ENCODE measurements at regions not wholly inside any gene's neighbourhood (a gene's known extent, or its start where the extent isn't known, plus 50 kb on each side); places are given as distances from the start of the nearest gene placed in this dataset.

DNA sequence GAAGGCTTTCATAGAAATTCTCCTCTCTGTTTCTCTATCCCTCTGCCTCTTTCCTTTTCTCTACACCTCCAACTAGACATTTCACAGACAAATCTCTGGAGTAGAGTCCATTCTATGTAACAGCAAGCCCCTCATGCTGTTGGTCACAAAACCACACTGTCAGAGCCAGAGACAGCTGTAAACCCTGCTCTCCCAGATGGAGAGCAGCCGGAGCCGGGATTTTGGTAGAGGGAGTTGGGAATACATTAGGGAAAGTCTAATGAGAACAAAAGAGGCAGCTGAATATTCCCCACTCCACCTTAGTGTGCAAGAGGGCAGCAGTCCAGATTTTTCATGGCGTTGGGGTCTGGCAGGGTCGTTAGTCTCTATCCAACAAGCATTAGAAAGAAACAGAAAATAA lies 68.3 kb upstream of the EDN1 start:
- no peak for DNase-seq

DNA sequence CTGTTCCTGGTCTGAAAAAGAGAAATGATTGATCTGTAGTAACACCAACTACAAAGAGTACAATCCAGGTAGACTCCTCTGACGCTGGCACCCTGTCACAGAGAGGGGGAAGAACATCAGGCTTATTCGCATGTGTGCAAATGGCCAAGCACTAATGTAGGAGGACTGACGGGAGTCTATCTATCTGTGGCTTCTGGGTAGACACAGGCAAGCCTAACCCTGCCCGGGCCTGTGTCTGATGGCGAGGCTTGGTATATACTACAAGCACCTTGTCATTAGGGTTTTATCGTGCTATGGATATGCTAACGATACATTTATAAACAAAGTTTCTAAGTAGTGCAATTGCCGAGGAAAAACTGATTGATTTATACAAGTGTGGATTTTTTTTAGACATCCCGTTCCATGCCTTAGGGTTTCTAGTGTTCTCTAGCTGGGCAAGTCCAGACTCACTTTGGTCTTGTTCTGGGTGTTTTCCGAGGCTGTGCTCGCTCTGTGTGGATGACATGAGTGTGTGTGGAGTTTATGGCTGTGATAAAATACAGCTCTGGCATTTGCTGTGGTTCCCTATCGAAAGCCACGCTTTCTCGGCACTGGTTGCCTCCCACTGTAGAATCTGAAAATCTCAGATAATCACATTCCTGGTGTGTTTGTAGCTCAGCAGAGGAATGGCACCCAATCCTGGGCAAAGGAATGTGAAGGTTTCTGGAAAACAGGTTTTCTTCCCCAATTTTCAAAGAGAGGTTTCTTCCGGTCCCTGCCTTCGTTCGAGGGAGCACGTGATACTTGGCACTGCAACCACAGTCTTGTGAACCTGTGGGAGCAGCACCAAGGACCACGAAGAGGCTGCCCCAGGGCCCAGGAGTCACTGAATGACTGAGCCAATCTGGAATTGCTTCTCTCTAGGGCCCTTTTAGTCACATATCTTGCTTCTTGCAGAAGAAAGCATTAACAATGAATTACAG lies 67.5 kb upstream of the EDN1 start:
- no peak for DNase-seq

DNA sequence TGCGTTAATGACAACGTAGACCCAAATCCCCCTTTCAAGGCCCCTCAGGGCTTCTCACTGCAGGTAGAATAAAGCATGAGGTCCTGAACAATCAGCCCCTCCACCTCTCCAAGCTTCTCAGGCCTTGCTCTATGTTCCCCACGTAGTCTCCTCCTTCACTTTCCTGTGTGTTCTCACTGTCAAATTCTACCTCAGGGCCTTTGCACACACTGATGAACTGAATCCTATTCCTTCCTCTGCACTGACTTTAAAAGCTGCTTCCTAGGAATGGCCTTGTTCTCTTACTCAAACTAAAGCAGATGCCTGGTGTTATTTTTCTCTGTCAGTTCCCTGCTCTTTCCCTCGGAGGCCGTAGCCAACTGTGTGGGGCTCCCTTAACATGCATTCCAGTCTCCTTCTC lies 66.8 kb upstream of the EDN1 start:
- no peak for DNase-seq

DNA sequence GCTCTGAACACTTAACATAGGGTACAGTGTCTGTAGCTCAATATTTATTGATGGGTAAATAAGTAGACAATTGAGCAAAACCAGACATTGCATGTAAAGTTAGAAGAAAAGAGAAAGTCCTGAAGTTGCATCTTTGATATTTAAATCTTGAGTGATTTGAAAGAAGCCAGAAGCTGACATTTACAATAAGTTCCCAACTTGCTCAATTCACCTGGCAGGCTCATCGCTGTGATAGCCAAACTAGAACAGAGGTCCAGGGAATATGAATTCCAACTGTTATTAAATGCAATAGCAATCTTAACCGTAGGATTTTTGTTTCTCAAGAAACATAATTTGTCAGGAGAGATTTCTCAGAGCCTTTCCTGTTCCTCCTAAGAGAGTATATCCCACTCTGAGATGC lies 65.9 kb upstream of the EDN1 start:
- DNase-seq = no peak

DNA sequence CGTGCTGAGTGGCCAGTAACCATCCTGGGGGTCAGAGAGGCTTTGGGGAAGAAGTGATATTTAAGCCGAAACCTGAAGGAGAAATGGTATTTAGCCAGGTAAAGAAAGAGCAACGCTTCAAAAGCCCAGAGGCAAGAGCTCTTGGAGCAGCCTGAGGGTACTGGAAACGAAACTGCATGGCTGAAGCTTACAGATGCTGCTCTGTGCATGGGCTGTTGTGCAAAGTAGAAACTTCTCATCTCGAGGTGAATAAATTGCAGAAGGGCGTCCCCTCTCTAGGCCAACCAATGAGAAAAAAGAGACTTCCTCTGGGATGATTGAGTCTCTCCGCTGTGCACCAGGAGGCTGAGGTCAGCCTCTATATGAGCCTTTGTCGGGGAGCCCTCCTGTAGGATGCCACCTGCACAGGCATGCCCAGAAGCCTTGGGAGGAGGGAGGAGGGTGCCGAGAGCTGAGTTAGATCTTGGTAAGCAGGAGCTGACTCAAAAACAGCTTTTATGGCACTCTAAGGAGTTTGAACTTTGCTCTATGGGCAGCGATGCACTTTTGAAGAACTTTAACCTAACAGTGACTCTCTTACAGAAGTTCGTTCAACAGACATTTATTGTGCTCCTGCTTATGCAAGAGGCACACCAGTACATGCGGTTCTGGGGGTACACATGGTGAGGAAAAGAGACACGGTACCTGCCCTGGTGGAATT lies 61.6 kb upstream of the EDN1 start:
- DNase-seq = no peak

DNA sequence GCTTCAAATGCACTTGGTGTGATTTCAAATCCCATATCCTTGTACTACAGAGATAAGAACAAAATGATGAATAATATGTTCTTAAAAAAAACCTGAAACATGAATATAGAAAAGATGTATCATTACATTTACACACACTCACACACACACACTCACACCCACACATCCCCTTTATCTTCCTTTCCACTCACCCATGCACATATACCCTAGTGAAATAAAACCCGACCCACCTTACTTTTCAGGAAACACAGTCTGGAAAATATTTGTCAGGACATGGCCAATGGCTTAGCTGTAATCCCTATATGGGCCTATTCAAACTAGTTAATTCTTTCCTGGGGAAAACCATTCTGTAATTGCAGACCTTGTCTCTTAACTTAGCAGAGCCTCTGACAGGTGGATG lies 60.8 kb upstream of the EDN1 start:
- DNase-seq = no peak

DNA sequence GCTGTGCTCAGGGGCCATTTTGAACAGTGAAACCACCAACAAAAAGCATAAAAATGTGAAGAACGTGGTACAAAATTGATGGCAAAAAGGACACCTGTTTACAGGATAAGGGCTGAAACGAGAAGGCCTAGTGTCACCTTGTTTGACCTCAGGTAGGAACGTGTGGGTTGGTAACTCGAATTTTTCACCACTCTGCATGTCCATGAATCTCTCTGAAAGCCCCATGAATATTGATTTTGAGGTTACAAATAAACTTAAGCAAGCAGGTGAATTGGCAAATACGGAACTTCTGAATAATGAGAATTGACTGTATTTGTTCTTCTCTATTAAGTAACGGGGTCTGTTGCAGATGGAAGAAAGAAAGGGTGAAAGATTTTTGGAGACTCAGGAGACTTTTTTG lies 59.6 kb upstream of the EDN1 start:
- no peak for DNase-seq

DNA sequence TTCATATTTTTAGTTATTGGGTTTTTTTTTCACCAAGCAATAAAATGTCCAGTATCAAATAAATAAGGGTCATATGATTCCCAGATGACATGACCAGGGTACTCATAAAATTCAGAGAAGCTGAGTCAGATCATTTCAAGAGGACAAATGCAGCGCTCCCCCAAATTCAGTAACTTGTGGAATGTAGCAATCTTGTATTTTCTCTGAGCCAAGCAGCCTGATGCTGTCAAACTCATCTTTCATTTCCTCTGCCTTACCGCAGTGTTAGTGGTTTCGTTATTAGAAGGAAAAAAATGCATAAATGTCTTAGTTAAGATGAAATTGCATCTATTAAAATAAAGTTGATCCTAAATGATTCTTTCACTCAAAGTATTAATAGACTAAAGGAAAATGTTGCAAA lies 57.8 kb upstream of the EDN1 start:
- DNase-seq = no peak

DNA sequence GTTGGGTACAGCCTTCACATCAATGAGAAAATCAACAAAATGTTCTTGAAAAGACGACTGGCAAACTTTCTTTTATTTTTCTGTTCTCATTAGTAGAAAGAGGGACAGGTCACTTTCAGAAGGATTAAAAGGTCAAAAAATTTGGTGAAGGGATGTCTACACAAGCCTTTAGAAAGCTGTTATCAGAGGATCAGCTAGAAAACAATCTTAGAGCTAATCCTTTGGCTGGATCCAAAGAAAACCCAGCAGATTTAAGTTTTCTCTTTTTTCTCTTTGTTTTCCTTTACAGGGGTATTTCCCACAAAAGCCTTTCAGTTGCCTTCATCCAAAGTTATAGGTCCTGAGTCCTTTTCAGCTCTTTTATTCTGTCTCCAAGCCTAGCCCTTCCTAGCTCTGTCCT lies 57.3 kb upstream of the EDN1 start:
- DNase-seq = no peak

DNA sequence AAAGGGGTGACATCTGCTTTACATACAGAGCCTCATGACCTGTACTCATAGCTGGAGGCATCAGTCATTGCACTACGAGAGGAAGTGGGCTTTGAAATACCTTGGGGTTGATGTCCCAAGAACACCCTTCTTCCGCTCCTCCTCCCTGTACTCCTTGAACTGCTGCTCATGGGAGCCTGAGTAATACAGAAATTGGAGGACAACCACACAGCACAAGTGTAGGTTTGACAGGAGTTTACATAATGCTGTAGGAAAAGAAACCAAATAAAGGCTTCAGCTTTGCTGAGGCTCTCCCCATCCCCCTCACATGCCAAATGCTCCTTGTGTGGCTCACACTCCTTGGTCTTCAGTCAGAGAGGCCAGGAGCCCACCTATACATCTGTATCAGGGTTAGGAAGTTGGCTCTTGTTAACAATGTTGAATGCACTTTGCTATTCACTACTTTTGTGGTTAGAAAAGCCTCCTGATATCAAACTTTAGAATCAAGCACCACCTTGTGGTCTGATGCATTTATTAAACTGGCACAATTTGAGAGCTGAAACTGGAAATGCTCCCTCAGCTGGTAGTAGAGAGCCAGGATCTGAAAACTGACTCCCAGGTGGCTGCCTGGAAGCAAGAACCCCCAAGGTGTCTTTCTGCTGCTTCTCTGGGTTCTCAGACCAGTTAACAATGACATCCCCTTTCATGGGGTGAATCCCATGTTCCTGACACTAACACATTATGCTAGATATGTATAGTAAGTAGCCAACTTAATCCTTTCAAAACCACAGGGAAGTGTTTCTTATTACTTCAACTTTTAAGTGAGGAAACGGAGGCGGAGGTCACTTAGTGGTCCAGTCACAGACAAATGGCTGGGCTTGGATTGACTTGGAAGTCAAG lies 56.2 kb upstream of the EDN1 start:
- DNase-seq = peak; percentile 85

DNA sequence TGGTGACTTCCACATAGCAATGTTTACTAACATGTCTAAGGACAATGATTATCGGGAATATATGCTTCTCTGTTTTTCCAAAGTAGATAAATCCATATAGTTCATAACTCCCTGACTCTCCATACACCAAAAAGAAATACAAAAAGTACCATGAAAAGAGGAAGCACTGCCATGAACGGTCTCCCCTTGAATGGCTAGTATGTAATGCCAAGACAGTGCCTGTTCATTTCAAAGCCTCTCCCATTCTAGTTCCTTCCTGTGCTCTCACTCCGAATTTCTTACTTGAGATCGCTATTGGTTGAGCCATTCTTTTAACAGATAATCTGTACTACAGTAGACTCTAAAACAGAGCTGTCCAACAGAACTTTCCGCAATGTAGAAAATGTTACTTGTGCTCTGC lies 54.8 kb upstream of the EDN1 start:
- no peak for DNase-seq

DNA sequence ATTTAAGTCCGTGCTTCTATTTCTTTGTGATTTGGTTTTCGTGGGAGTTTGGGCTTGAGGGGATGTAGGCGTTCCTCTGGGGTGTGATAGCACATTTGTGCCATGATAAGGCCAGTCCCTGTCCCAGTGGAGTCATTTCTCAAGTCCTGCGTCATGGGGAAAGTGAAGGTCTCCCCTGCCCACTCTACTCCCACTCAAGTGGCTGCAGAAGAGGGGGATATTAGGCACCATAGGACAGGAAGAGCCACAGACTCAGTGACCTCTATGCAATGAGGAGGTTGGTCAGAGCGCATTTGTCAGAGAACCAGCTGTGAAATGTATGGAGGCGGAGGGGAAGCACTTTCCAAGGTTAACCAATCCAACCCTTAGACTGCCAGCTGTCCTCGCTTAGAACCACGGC lies 51.9 kb upstream of the EDN1 start:
- no peak for DNase-seq
